ENCODE measurements at regions not wholly inside any gene's neighbourhood (a gene's known extent, or its start where the extent isn't known, plus 50 kb on each side); places are given as distances from the start of the nearest gene placed in this dataset.
"Not testable (repeated sequence)": the region's sequence is repeated elsewhere in the genome, so short reads cannot be mapped to it uniquely, and the experiment has no call there.

GRCh38 chr10:25747084-25747483 lies 186.9 kb upstream of the MYO3A start:
- H3K36me3 ChIP-seq (replicated peaks; ENCODE audit: control insufficient read depth, insufficient read depth, low read length), result no peaks in the 10 kb centered on the region
- no peaks in the 10 kb centered on the region for H3K27me3 ChIP-seq (ENCODE audit: control insufficient read depth, insufficient read depth, low read length)
- DNase-seq, result no peak
- no peak overlapping the region for H3K4me3 ChIP-seq (ENCODE audit: insufficient read depth, low read depth, low read length)

- no peak for DNase-seq
- Histone ChIP-seq H3K4me3 (ENCODE audit: insufficient read depth, low read depth, low read length) (no peak overlapping the region), H3K36me3 (replicated peaks; ENCODE audit: control insufficient read depth, insufficient read depth, low read length) (no peaks in the 10 kb centered on the region), H3K27me3 (ENCODE audit: control insufficient read depth, insufficient read depth, low read length) (no peaks in the 10 kb centered on the region)
Observed at GRCh38 chr10:25748509-25748908, 185.5 kb upstream of the MYO3A start.

DNA sequence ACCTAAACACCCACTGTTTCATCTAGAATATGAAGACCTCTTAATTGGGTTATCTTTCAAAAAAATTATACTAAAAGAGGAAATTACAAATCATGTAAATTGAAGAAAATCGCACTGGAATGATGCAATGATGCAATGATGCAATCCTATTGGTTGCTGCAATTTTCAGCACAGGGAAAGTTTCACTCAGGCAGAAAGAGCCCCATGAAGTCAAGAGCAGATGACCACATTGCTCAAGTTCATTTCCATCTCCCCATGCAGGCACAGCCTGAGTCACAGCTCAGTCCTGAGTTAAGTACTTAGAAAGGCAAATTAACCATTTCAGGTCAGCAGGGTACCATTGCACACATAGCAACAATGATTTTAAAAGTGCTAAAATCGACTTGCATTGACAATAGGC lies 180.3 kb upstream of the MYO3A start:
- no peak overlapping the region for H3K4me3 ChIP-seq (ENCODE audit: insufficient read depth, low read depth, low read length)
- no peaks in the 10 kb centered on the region for H3K27me3 ChIP-seq (ENCODE audit: control insufficient read depth, insufficient read depth, low read length)
- H3K36me3 ChIP-seq (replicated peaks; ENCODE audit: control insufficient read depth, insufficient read depth, low read length), result no peaks in the 10 kb centered on the region
- peak; percentile 10 for DNase-seq

DNA sequence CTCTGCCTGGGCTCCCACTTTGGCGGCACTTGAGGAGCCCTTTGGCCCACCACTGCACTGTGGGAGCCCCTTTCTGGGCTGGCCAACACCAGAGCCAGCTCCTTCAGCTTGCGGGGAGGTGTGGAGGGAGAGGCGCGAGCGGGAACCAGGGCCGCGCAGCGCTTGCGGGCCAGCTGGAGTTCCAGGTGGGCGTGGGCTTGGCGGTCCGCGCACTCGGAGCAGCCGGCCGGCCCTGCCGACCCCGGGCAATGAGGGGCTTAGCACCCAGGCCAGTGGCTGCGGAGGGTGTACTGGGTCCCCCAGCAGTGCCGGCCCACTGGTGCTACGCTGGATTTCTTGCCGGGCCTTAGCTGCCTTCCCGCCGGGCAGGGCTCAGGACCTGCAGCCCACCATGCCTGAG lies 178.2 kb upstream of the MYO3A start:
- H3K36me3 ChIP-seq (replicated peaks; ENCODE audit: control insufficient read depth, insufficient read depth, low read length); DNase-seq; H3K4me3 ChIP-seq (ENCODE audit: insufficient read depth, low read depth, low read length); H3K27me3 ChIP-seq (ENCODE audit: control insufficient read depth, insufficient read depth, low read length): not testable (repeated sequence)

GRCh38 chr10:25756784-25757183 lies 177.2 kb upstream of the MYO3A start:
- Histone ChIP-seq H3K27me3 (ENCODE audit: control insufficient read depth, insufficient read depth, low read length) (no peaks in the 10 kb centered on the region), H3K4me3 (ENCODE audit: insufficient read depth, low read depth, low read length) (no peak overlapping the region), H3K36me3 (replicated peaks; ENCODE audit: control insufficient read depth, insufficient read depth, low read length) (no peaks in the 10 kb centered on the region)
- DNase-seq, result no peak

DNA sequence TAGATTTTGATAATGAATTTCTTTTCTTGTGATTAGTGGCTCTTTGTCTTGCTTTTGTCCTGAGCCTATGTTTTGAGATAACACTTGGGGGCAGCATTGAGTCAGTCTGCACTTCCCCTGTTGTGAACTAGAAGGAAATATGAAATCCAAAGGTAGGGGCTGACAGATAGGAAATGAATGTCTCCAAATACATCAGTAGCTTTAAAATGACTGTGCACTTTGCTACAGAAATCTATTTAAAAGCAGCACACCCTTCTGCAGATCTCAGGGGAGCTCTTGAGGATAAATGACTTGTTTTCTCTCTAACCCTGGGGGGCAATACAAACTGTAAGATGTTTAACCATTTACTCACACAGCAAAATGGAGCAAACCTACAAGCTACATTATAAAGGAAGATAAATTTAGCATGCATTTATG lies 176.0 kb upstream of the MYO3A start:
- peak; percentile 50 for DNase-seq
- Histone ChIP-seq H3K27me3 (ENCODE audit: control insufficient read depth, insufficient read depth, low read length) (no peaks in the 10 kb centered on the region), H3K4me3 (ENCODE audit: insufficient read depth, low read depth, low read length) (no peak overlapping the region), H3K36me3 (replicated peaks; ENCODE audit: control insufficient read depth, insufficient read depth, low read length) (no peaks in the 10 kb centered on the region)

DNA sequence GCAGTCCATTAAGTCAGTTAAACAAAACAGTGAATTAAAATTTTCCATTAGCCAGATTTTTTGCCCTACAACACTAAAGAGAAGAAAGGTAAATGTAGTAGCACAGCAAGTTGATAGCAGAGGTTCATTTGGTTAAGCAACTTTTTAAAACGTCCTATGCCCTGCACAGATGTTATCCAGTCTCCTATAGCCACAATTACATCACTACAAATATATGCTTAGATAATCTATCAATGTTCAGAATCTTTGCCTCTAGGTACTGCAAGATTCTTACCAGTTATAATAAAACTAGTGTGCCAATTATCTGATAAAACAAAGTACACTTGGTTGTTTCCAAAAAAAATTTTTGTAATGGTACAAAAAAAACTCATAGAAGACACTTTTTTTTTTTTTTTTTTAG lies 175.5 kb upstream of the MYO3A start:
- no peaks in the 10 kb centered on the region for H3K27me3 ChIP-seq (ENCODE audit: control insufficient read depth, insufficient read depth, low read length)
- no peak overlapping the region for H3K4me3 ChIP-seq (ENCODE audit: insufficient read depth, low read depth, low read length)

GRCh38 chr10:25761937-25762336 lies 172.1 kb upstream of the MYO3A start:
- H3K4me3 ChIP-seq (ENCODE audit: insufficient read depth, low read depth, low read length), result no peak overlapping the region
- DNase-seq, result no peak
- H3K36me3 ChIP-seq (replicated peaks; ENCODE audit: control insufficient read depth, insufficient read depth, low read length), result no peaks in the 10 kb centered on the region

More for the DNA sequence above, 175.5 kb upstream of the MYO3A start:
- no peak for DNase-seq
- no peaks in the 10 kb centered on the region for H3K36me3 ChIP-seq (replicated peaks; ENCODE audit: control insufficient read depth, insufficient read depth, low read length)

GRCh38 chr10:25766213-25766612 lies 167.8 kb upstream of the MYO3A start:
- no peaks in the 10 kb centered on the region for H3K27me3 ChIP-seq (ENCODE audit: control insufficient read depth, insufficient read depth, low read length)
- no peak overlapping the region for H3K4me3 ChIP-seq (ENCODE audit: insufficient read depth, low read depth, low read length)
- H3K36me3 ChIP-seq (replicated peaks; ENCODE audit: control insufficient read depth, insufficient read depth, low read length), result no peaks in the 10 kb centered on the region
- peak; percentile 19 for DNase-seq

More at GRCh38 chr10:25761937-25762336, 172.1 kb upstream of the MYO3A start:
- H3K27me3 ChIP-seq (ENCODE audit: control insufficient read depth, insufficient read depth, low read length), result no peaks in the 10 kb centered on the region

GRCh38 chr10:25766687-25767221 lies 167.3 kb upstream of the MYO3A start:
- Histone ChIP-seq H3K36me3 (replicated peaks; ENCODE audit: control insufficient read depth, insufficient read depth, low read length) (no peaks in the 10 kb centered on the region), H3K27me3 (ENCODE audit: control insufficient read depth, insufficient read depth, low read length) (no peaks in the 10 kb centered on the region), H3K4me3 (ENCODE audit: insufficient read depth, low read depth, low read length) (no peak overlapping the region)
- DNase-seq, result peak; percentile 57

GRCh38 chr10:25768167-25768566 lies 165.9 kb upstream of the MYO3A start:
- no peak overlapping the region for H3K4me3 ChIP-seq (ENCODE audit: insufficient read depth, low read depth, low read length)
- H3K27me3 ChIP-seq (ENCODE audit: control insufficient read depth, insufficient read depth, low read length), result no peaks in the 10 kb centered on the region
- no peak for DNase-seq
- H3K36me3 ChIP-seq (replicated peaks; ENCODE audit: control insufficient read depth, insufficient read depth, low read length), result no peaks in the 10 kb centered on the region

- Histone ChIP-seq H3K36me3 (replicated peaks; ENCODE audit: control insufficient read depth, insufficient read depth, low read length) (no peaks in the 10 kb centered on the region), H3K4me3 (ENCODE audit: insufficient read depth, low read depth, low read length) (no peak overlapping the region)
Observed at GRCh38 chr10:25778646-25779045, 155.4 kb upstream of the MYO3A start.

GRCh38 chr10:25786161-25786560 lies 147.9 kb upstream of the MYO3A start:
- DNase-seq, result no peak
- Histone ChIP-seq H3K36me3 (replicated peaks; ENCODE audit: control insufficient read depth, insufficient read depth, low read length) (no peaks in the 10 kb centered on the region), H3K27me3 (ENCODE audit: control insufficient read depth, insufficient read depth, low read length) (no peaks in the 10 kb centered on the region), H3K4me3 (ENCODE audit: insufficient read depth, low read depth, low read length) (no peak overlapping the region)

More at GRCh38 chr10:25778646-25779045, 155.4 kb upstream of the MYO3A start:
- no peak for DNase-seq
- no peaks in the 10 kb centered on the region for H3K27me3 ChIP-seq (ENCODE audit: control insufficient read depth, insufficient read depth, low read length)

DNA sequence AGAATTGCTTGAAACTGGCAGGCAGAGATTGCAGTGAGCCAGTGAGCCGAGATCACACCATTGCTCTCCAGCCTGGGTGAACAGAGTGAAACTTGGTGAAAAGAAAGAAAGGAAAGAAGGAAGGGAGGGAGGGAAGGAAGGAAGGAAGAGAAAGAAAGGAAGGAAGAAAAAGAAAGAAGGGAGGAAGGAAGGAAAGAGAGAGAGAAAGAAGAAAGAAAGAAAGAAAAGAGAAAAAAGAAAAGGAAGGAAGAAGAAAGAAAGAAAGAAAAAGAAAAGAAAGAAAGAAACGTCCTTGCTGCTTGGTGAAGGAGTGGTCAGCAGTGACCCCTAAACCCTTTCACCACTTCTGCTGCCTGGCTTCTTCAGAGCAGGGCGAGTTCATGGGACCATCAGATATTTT lies 147.1 kb upstream of the MYO3A start:
- Histone ChIP-seq H3K4me3 (ENCODE audit: insufficient read depth, low read depth, low read length) (no peak overlapping the region), H3K27me3 (ENCODE audit: control insufficient read depth, insufficient read depth, low read length) (no peaks in the 10 kb centered on the region), H3K36me3 (replicated peaks; ENCODE audit: control insufficient read depth, insufficient read depth, low read length) (no peaks in the 10 kb centered on the region)
- DNase-seq, result no peak

- Histone ChIP-seq H3K36me3 (replicated peaks; ENCODE audit: control insufficient read depth, insufficient read depth, low read length) (no peaks in the 10 kb centered on the region), H3K27me3 (ENCODE audit: control insufficient read depth, insufficient read depth, low read length) (no peaks in the 10 kb centered on the region), H3K4me3 (ENCODE audit: insufficient read depth, low read depth, low read length) (no peak overlapping the region)
- no peak for DNase-seq
Observed at GRCh38 chr10:25797888-25798429, 136.1 kb upstream of the MYO3A start.

GRCh38 chr10:25804505-25804904 lies 129.5 kb upstream of the MYO3A start:
- Histone ChIP-seq H3K4me3 (ENCODE audit: insufficient read depth, low read depth, low read length) (no peak overlapping the region), H3K27me3 (ENCODE audit: control insufficient read depth, insufficient read depth, low read length) (no peaks in the 10 kb centered on the region), H3K36me3 (replicated peaks; ENCODE audit: control insufficient read depth, insufficient read depth, low read length) (no peaks in the 10 kb centered on the region)
- DNase-seq, result peak; percentile 26
